ENCODE measurements at regions not wholly inside any gene's neighbourhood (a gene's known extent, or its start where the extent isn't known, plus 50 kb on each side); places are given as distances from the start of the nearest gene placed in this dataset.
A peak's percentile ranks its signal among the peaks of the same experiment; 100 is the strongest.
"Not testable (repeated sequence)": the region's sequence is repeated elsewhere in the genome, so short reads cannot be mapped to it uniquely, and the experiment has no call there.

GRCh38 chr2:16763493-16763899 lies 97.9 kb upstream of the CYRIA start:
- DNase-seq (ENCODE audit: insufficient read length, low spot score) (no peak), FAIRE-seq (no peak)
- no peak for TF ChIP-seq CTCF (IDR thresholded peaks at IDR 0.05; ENCODE audit: insufficient read depth, missing control alignments)

- TF ChIP-seq CTCF (IDR thresholded peaks at IDR 0.05; ENCODE audit: insufficient read depth, missing control alignments), result no peak
- DNase-seq (ENCODE audit: insufficient read length, low spot score), result no peak
- FAIRE-seq, result no peak
These were observed 97.4 kb upstream of the CYRIA start for GRCh38 chr2:16763056-16763455.

- no peak for TF ChIP-seq CTCF (IDR thresholded peaks at IDR 0.05; ENCODE audit: insufficient read depth, missing control alignments)
- FAIRE-seq (no peak), DNase-seq (ENCODE audit: insufficient read length, low spot score) (no peak)
These were observed 94.8 kb upstream of the CYRIA start for GRCh38 chr2:16760426-16760825.

GRCh38 chr2:16756831-16757644 lies 91.4 kb upstream of the CYRIA start:
- TF ChIP-seq CTCF (IDR thresholded peaks at IDR 0.05; ENCODE audit: insufficient read depth, missing control alignments), result peak; percentile 89
- peak; percentile 58 for DNase-seq (ENCODE audit: insufficient read length, low spot score)
- peak; percentile 75 for FAIRE-seq

GRCh38 chr2:16755442-16755841 lies 89.8 kb upstream of the CYRIA start:
- TF ChIP-seq CTCF (IDR thresholded peaks at IDR 0.05; ENCODE audit: insufficient read depth, missing control alignments), result no peak
- FAIRE-seq (no peak), DNase-seq (ENCODE audit: insufficient read length, low spot score) (no peak)

GRCh38 chr2:16753025-16753424 lies 87.4 kb upstream of the CYRIA start:
- FAIRE-seq; DNase-seq (ENCODE audit: insufficient read length, low spot score): not testable (repeated sequence)

GRCh38 chr2:16750925-16751214 lies 85.2 kb upstream of the CYRIA start:
- not testable (repeated sequence) for FAIRE-seq; DNase-seq (ENCODE audit: insufficient read length, low spot score)

GRCh38 chr2:16750175-16750924 lies 84.7 kb upstream of the CYRIA start:
- FAIRE-seq (no peak), DNase-seq (ENCODE audit: insufficient read length, low spot score) (no peak)
- TF ChIP-seq CTCF (IDR thresholded peaks at IDR 0.05; ENCODE audit: insufficient read depth, missing control alignments), result no peak

- not testable (repeated sequence) for FAIRE-seq; DNase-seq (ENCODE audit: insufficient read length, low spot score)
These were observed 83.1 kb upstream of the CYRIA start for GRCh38 chr2:16748511-16749266.
